ENCODE measurements at regions not wholly inside any gene's neighbourhood (a gene's known extent, or its start where the extent isn't known, plus 50 kb on each side); places are given as distances from the start of the nearest gene placed in this dataset.

DNA sequence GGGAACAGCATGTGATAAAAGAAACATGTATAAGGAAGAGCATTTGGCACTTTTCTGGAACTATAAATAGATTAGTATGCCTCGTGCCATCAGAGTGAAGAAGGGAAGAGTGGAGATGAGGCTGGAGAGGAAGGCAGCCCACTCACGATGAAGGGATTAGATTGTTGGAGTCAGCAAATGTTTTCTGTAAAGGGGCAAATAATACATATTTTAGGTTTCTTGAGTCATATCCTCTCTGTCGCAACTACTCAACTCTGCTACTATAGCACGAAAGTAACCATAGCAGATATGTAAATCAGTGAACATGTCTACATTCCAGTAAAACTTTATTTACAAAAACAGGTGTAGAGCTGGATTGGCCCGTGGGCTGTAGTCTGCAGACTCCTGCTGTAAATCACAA is 147.8 kb downstream of the TENT5C start:
- 21 to 29% methylated on average over 5 of the region's 5 CpGs for WGBS, 2 donors (ENCODE audit: low coverage in 1 of 2)
- H3K36me3 ChIP-seq, result no peaks in the 10 kb centered on the region
- peak overlapping the region in 1 of 2 donors; percentile 22 for H3K4me3 ChIP-seq
- no peak overlapping the region for H3K27ac ChIP-seq
- no peaks in the 10 kb centered on the region for H3K9me3 ChIP-seq
- ATAC-seq, result no peak
- peaks cover 0 to 18% (median 2%) of the 10 kb centered on the region in 3 donors for H3K4me1 ChIP-seq
- TF ChIP-seq POLR2AphosphoS5 (IDR thresholded peaks at IDR 0.05), result no peak
- no peak for TF ChIP-seq POLR2A (IDR thresholded peaks at IDR 0.05)
- TF ChIP-seq, protein P1, sequence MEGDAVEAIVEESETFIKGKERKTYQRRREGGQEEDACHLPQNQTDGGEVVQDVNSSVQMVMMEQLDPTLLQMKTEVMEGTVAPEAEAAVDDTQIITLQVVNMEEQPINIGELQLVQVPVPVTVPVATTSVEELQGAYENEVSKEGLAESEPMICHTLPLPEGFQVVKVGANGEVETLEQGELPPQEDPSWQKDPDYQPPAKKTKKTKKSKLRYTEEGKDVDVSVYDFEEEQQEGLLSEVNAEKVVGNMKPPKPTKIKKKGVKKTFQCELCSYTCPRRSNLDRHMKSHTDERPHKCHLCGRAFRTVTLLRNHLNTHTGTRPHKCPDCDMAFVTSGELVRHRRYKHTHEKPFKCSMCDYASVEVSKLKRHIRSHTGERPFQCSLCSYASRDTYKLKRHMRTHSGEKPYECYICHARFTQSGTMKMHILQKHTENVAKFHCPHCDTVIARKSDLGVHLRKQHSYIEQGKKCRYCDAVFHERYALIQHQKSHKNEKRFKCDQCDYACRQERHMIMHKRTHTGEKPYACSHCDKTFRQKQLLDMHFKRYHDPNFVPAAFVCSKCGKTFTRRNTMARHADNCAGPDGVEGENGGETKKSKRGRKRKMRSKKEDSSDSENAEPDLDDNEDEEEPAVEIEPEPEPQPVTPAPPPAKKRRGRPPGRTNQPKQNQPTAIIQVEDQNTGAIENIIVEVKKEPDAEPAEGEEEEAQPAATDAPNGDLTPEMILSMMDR (IDR thresholded peaks at IDR 0.05), result no peak
- TF ChIP-seq EP300 (IDR thresholded peaks at IDR 0.05), result no peak
- H3K27me3 ChIP-seq, result no peaks in the 10 kb centered on the region

DNA sequence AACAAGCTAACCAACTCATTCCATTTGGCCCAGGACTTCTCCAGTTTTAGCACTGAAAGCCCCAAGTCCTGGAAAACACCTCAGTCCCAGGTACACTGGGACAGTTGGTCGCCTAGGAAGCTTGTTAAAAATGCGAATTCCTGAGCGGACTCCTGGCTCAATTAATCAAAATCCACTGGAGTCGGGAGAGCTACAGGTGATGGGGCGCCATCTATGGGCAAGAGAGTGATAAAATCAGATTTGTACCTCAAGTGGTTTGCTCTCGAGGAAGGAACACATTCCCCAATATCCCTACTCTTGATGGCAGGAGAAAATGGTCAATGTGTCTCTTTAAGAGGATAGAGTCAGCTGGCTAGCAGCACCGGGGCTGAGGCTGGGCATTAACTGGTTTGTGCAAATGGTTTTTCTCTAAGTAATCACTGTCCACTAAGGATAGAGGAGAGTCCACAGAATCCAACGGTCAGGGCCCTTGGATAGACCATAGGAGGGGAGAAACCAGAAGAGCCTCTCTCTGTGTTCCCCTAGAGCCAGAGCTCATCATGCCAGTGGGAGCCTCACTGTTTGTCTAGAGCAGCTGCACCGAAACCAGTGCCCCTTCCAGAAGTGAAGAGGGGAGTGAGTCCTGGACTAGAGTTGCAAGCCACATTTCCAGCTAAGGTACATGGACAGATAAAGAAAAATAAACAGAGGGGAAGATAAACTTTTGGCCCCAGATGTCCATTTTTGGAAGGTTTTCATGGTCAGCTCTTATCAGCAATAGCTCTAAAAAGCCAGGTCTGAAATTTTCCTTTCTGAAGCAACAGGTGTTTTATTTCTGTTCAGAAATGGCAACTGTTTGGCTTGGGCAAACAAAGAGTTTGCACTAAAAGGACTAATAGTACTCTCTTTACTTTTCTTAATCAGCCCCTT is 148.5 kb downstream of the TENT5C start:
- TF ChIP-seq EP300 (IDR thresholded peaks at IDR 0.05) (no peak), POLR2AphosphoS5 (IDR thresholded peaks at IDR 0.05) (no peak), POLR2A (IDR thresholded peaks at IDR 0.05) (no peak)
- TF ChIP-seq, protein P1 (IDR thresholded peaks at IDR 0.05), result peak; percentile 55 to 76 (median 71)
- ATAC-seq, result peak; percentile 34
- Histone ChIP-seq H3K27me3 (no peaks in the 10 kb centered on the region), H3K36me3 (no peaks in the 10 kb centered on the region), H3K9me3 (no peaks in the 10 kb centered on the region), H3K27ac (no peak overlapping the region), H3K4me3 (peak overlapping the region in 1 of 2 donors; percentile 22), H3K4me1 (peaks cover 0 to 24% (median 2%) of the 10 kb centered on the region in 3 donors)
- 15 to 25% methylated on average over 3 to 9 of the region's 9 CpGs for WGBS, 2 donors (ENCODE audit: low coverage in 1 of 2)

DNA sequence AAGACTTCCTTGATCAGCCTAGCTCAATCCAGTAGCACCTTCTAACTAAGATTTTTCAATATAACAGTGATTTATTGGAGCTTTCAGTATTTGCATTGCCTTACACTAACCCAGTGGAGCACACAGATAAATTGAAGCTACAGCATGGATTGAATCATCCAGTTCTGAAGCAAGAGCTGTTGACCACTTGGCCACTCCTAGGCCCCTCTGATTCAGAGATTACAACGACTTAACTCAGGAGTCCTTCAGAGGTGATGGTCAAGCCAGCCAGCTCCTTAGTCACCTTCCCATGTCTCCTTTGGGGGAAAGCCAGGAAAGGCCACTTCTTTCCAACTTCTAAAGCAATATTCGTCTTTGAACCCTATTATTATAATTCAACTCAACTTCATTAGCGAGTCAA is 151.8 kb downstream of the TENT5C start:
- Histone ChIP-seq H3K4me1 (peaks cover 0 to 24% (median 2%) of the 10 kb centered on the region in 3 donors), H3K9me3 (no peaks in the 10 kb centered on the region), H3K36me3 (no peaks in the 10 kb centered on the region), H3K4me3 (no peak overlapping the region), H3K27ac (no peak overlapping the region), H3K27me3 (no peaks in the 10 kb centered on the region)
- TF ChIP-seq EP300 (IDR thresholded peaks at IDR 0.05) (no peak), POLR2AphosphoS5 (IDR thresholded peaks at IDR 0.05) (no peak), POLR2A (IDR thresholded peaks at IDR 0.05) (no peak)
- TF ChIP-seq, protein P1 (IDR thresholded peaks at IDR 0.05), result no peak
- WGBS, 2 donors (ENCODE audit: low coverage in 1 of 2), result 65 to 89% methylated on average over 3 of the region's 3 CpGs
- ATAC-seq, result no peak

- WGBS, 2 donors (ENCODE audit: low coverage in 1 of 2), result 11 to 14% methylated on average over 18 to 25 of the region's 26 CpGs
Measured at GRCh38 chr1:117758444-117759316, 152.8 kb downstream of the TENT5C start.

More at GRCh38 chr1:117758444-117759316, 152.8 kb downstream of the TENT5C start:
- H3K4me3 ChIP-seq, result peak overlapping the region; percentile 0 to 46
- TF ChIP-seq, protein P1 (IDR thresholded peaks at IDR 0.05), result peak; percentile 80 to 90 (median 86)
- no peak for TF ChIP-seq POLR2A (IDR thresholded peaks at IDR 0.05)
- no peaks in the 10 kb centered on the region for H3K9me3 ChIP-seq
- H3K27me3 ChIP-seq, result no peaks in the 10 kb centered on the region
- no peaks in the 10 kb centered on the region for H3K36me3 ChIP-seq
- ATAC-seq, result peak; percentile 87
- H3K27ac ChIP-seq, result no peak overlapping the region
- H3K4me1 ChIP-seq, result peaks cover 0 to 19% (median 2%) of the 10 kb centered on the region in 3 donors

All from gastroesophageal sphincter (tissue), 4 donors.